GM18505 (cell line): ENCODE measurements at regions not wholly inside any gene's neighbourhood (a gene's known extent, or its start where the extent isn't known, plus 50 kb on each side); places are given as distances from the start of the nearest gene placed in this dataset.
"Not testable (repeated sequence)": the region's sequence is repeated elsewhere in the genome, so short reads cannot be mapped to it uniquely, and the experiment has no call there.

Experiments used
- ATAC-seq: cut with Tn5 transposase; IDR thresholded peaks from one replicate; pipeline ENCODE4 v1.9.1; 2021; ENCODE audit not compliant: unreplicated experiment
- POLR2A ChIP-seq: IDR thresholded peaks from 4 replicates; pipeline ENCODE4 v1.6.1; 2011; ENCODE audit warnings: borderline replicate concordance; ENCODE audit not compliant: insufficient read depth, insufficient read length; ENCODE audit errors: extremely low read depth

DNA sequence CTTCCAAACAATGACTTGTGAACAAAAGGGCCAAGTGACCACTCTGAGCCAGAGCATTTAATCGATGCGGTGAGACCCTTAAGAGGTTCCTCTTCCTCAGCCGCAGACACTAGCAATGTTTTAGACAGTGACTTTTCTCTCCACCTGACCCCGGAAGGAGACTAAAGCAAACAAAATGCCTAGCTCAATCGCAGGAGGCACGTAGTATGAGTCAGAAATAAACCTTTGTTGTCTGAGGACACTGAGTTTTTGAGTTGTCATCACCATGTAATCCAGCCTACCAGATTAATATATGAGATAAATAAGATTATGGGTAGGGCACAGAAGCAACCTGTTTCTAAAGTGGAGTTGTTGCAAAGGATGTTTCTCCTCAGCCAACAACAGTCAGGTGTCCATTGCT lies 326.2 kb upstream of the DUSP10 start:
- no peak for TF ChIP-seq POLR2A
- ATAC-seq, result no peak

DNA sequence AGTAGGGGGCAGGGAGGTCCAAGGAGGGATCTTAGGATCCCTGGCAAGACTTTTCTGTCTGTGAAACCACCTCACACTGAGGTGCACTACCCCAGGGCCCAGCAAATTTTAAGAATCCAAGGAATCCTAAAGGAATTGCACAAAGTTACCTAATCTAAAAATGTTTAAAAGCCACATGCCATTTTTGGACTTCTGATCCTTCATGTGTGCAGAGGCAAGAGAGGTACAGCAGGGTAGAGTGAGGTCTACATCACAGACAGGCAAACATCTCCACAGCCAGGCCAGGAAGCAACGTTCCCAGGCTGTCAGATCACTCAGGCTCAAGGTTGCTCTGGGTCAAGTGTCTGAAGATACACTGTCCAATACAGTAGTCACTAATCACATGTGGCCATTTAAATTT lies 324.6 kb upstream of the DUSP10 start:
- no peak for TF ChIP-seq POLR2A
- no peak for ATAC-seq

DNA sequence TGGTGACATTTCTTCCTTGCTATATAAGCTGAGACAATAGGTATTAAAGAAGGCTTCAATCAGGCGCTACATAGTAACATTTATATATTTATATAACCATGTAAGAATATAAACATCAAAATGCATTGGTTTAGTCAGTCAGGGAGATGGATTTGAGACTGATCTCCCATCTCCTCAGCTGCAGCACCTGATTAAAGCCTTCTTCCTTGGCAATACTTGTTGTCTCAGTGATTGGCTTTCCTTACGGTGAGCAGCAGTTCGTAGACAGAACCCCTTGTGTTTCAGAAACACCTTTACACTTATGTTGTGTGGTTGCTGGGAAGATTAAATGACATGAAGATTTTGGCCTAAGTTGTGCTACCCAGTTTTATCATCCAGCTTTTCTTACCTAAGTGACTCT lies 323.3 kb upstream of the DUSP10 start:
- ATAC-seq, result no peak
- no peak for TF ChIP-seq POLR2A

DNA sequence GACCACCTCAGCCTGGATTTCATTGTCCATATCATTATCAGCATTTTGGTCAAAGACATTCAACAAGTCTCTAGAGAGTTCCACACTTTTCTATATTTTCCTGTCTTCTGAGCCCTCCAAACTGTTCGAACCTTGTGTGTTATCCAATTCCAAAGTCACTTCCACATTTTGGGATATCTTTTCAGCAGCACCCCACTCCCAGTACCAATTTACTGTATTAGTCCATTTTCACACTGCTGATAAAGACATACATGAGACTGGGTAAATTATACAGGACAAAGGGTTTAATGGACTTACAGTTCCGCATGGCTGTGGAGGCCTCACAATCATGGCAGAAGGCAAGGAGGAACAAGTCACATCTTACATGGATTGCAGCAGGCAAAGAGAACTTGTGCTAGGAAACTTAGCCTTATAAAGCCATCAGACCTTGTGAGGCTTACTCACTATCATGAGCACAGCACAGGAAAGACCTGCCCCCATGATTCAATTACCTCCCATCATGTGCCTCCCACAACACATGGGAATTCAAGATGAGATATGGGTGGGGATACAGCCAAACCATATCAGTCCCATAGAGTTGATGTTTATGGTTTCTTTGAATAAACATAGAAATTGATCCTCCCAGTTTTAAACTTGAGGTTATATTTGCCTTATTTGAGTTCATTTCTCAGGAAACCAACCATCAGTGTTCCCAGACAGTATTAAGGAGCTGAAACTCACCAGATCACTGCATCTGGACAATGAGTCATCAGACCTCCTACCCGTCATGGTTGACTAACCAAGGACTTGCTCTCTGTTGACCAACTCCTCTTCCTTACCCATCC lies 322.7 kb upstream of the DUSP10 start:
- ATAC-seq, result no peak

DNA sequence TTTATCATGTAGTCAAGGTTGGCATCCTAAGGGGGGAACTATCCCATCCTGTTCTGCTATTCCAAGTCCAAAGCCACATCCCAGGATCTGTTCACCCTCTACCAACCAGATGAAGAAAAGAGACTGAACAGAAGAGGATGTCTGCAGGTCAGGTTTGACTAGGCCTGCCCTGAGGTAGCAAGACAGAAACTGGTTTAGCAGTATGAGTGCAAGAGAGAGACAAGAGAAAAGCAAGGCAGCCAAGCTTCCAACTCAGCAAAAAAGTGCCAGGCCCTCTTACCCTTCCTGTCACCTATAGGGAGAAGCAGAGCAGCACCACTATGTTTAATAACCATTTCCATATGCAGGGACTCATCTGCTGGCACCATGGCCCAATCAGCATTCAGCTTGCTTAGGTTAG lies 320.8 kb upstream of the DUSP10 start:
- no peak for TF ChIP-seq POLR2A
- no peak for ATAC-seq

More for the DNA sequence above, 322.7 kb upstream of the DUSP10 start:
- no peak for TF ChIP-seq POLR2A

DNA sequence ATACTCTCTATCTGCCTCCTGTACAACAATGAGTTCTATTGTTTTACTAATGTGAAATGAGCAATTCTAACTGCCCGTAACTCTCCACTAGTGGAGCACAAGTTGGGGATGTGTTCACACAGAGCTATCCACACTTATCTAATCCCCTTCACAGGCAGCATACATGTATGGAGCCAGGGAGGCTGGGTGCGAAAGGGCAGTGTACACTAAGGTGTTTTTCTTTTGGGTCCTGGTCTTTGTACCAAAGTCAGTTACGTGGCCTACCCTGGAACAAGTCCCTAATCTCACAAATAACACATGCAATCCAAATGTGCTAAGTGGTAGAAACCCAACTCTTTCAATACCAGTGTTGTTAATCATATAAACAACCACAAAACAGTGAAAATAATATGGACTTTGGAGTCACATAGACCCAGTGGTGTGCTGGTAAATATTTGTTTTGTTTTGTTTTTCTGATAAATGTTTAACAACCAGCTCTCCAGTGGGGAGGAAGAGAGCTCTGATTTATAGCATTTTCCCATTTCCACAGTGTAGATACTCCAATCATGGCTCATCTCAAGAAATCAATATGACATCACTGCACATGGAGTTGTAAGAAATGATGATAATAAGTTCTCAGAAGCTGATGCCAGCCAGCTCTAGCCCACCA lies 319.9 kb upstream of the DUSP10 start:
- ATAC-seq, result no peak

DNA sequence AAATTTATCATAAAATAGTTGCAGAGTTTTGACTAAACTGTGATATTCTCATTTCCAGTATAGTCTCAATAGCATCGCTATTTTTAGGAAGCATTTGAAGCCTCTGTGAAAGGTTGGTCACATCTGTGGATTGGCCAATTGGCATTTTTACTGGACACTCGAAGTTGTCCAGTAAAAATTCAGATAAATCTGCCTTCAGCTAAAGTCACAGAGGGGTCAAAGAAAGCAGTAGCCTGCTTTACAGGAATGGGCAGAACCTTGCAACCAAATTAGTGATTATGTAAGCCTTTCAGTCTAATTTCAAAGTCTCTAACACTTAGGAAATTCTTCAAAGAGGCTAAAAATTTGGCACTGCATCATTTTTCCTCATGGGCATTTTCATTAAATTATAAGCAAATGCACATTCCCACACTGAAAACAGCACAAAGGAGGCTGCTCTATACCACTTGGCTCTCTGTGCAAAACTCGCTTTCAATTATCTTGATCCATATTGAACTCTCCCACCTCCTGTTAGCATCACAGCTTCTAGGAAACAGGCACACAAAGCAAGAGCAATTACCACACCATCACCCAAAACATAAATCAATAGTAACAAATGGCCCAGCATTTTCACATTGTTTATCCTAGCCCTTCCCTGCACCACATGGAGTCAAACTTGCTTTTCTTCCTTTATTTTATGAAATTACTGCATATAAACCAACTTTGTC lies 318.5 kb upstream of the DUSP10 start:
- no peak for ATAC-seq
- TF ChIP-seq POLR2A, result no peak

More for the DNA sequence above, 319.9 kb upstream of the DUSP10 start:
- TF ChIP-seq POLR2A, result no peak

DNA sequence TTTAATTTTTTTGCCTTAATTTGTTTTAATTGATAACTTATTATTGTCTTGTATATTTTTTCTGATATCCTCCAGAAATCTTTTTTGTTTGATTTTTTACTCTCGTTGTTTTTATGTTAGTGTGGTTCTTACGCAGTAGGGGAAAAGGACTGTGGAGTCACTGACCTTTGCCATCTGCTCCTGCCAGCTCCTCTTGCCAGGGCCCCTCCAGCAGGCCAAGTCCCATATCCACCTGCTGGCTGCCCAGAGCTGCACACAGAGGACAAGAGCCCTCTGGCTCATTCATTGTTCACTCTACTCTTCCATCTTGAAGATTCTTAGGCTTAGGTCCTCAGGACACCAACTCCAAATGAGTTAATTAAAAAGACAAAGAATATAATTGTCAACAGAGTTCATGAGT lies 316.4 kb upstream of the DUSP10 start:
- ATAC-seq, result no peak
- TF ChIP-seq POLR2A, result no peak

DNA sequence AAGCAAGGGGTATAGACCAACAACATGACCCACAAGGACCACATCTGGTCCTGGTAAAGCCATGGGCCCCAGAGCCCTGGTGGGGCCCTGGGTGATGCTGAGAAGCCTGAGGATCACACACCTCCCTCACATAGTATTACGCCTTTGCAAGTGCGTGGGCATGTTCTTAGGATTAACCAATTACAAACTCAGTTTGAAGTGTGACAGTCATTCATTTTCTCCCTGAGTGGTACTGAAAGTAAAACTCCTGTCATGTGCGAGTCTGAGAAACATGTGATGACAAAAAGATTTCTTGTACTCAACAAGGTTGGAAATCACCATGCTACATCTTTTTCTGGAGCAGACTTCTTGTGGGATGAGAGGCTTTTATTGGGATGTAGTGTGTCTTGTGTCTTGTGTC lies 315.3 kb upstream of the DUSP10 start:
- no peak for ATAC-seq
- TF ChIP-seq POLR2A, result no peak

DNA sequence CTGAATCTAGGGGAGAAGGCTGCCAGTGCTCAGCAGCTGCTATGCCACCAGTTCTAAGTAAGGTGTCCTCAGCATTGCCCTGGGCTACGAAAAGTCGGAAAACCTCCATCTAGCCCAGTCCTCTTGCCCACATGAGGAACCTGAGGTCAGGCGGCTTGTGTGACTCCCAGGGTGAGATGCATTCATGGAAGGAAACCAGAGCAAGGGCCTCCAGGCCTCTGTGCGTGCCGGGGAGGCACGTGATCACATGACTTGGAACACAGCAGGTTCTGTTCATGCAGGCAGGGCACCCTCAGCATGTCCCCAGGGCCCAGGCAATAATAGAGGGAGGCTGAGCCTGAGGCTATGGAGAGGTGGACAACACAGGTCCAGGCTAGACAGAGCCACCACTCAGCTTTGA lies 312.5 kb upstream of the DUSP10 start:
- TF ChIP-seq POLR2A, result no peak
- no peak for ATAC-seq

DNA sequence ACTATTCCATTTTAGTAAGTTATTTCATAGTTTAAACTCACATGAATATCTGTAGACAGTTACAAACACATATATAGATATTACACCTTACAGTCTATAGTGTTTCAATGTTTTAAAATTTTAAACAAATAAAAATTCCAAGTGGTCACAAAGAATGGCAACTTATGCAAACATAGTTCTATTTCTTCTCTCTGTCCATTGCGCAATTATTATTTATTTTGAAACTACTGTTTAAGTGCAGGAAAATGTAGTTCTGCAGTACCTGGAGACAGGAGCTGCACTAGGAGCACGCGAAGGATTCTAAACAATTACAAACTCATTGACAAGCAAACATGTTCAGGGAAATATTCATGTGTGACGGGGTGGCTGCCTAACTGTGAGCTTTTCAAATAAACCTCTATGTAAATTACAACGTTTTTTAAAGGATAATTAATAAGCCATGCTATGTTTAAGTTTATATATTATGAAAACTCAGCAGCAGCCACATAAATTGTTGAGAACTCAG lies 312.0 kb upstream of the DUSP10 start:
- TF ChIP-seq POLR2A, result no peak
- ATAC-seq, result no peak

DNA sequence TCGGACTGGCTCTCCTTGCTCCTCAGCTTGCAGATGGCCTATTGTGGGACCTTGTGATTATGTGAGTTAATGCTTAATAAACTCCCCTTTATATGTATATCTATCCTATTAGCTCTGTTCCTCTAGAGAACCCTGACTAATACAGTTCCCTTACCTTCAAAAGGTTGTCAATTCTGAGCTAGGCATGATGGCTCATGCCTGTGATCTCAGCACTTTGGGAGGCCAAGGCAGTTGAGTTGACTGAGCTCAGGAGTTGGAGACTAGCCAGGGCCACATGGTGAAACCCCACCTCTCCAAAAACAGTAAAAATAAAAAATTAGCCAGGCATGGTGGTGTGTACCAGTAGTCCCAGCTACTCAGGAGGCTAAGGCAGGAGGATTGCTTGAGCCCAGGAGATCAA lies 309.4 kb upstream of the DUSP10 start:
- ATAC-seq, result not testable (repeated sequence)

DNA sequence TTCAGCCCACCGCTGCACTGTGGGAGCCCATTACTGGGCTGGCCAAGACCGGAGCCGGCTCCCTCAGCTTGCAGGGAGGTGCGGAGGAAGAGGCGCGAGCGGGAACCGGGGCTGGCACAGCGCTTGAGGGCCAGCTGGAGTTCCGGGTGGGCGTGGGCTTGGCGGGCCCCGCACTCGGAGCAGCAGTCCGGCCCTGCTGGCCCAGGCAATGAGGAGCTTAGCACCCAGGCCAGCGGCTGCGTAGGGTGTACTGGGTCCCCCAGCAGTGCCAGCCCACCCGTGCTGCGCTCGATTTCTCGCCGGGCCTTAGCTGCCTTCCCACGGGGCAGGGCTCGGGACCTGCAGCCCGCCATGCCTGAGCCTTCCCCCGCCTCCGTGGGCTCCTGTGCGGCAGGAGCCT lies 307.8 kb upstream of the DUSP10 start:
- not testable (repeated sequence) for ATAC-seq

DNA sequence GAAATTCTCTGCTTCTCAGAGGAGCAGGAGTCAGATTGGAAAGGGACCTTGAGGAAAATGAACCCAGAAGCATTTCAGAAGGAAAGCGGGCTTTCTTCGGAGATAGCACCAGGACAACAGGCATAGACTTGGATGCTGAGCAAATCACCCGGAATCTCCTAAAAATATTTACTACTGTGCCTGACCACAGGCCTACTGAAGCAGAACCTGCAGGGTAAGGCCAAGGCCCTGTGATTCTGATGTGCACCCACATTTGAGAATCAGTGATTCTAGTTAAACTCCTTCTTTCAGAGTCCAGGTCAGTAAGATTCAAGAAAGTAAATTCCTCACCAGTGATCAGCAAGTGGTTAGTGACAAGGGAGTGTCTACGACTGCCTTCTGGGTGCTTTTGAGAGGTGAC lies 307.3 kb upstream of the DUSP10 start:
- TF ChIP-seq POLR2A, result no peak
- no peak for ATAC-seq
